ENCODE measurements at regions not wholly inside any gene's neighbourhood (a gene's known extent, or its start where the extent isn't known, plus 50 kb on each side); places are given as distances from the start of the nearest gene placed in this dataset.
A peak's percentile ranks its signal among the peaks of the same experiment; 100 is the strongest.

DNA sequence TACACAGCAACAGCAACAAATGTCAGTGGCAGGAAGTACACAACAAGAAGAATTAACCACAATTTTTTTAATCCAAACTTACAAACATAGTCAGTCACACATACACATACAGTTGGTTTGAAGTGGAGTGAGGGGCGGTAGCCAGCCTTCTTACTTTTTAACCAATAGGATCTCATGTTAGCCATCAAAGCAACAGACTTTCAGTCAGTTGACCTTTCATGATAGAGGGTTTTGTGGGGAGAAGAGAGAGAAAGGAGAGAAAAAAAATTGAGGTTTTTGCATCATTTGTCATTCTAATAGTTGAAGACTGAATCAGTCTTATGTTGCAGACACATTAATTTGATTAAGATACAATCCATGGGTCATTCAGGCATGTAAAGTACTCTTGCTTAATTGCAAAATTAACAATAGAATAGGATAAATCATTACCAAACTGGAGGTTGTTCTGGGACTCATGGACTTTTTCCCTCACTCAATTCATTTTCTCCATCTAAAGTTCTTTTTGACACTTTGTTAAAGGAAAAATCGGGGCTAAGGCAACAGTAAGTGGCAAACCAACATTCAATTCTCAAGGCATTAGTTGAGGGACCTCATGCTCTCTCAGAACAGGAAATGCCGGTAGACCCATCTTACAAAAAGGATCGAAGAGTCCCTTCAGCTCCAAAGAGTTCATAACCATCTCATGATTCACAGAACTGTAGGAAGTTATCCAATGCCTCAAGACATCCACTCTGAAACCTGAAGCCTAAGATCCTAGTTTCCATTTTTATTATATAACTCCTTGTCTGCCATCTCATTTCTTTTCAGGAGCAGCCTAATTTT, 159.5 kb upstream of the LPP start:
- peaks cover 59% of the 10 kb centered on the region for H3K4me1 Mint-ChIP-seq (ENCODE audit: low read depth)
- peak overlapping the region; percentile 55 for H3K4me3 Mint-ChIP-seq
- H3K36me3 Mint-ChIP-seq (ENCODE audit: low read depth): peaks cover 23% of the 10 kb centered on the region
- H3K27me3 Mint-ChIP-seq (ENCODE audit: low read depth): peaks cover 5% of the 10 kb centered on the region
- peaks cover 17% of the 10 kb centered on the region for H3K9me3 Mint-ChIP-seq
- peak overlapping the region; percentile 67 for H3K27ac Mint-ChIP-seq

DNA sequence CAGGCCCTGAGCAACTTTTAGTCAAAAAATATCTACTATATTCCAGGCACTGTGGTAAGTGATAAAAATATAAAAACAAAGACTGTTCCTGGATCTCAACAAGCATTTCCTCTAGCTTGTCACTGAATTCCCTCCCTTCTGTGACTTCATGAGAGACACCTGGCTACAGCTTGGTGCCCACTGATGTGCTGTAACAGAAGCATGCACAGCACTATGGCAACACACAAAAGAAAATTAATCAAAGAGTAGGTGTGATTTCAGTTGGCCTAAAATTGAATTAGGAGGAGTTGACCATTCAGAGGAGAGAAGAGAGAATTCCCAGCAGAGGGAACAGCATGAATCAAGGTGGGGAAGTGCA, 158.9 kb upstream of the LPP start:
- Mint-ChIP-seq H3K36me3 (ENCODE audit: low read depth) (peaks cover 24% of the 10 kb centered on the region), H3K27me3 (ENCODE audit: low read depth) (peaks cover 5% of the 10 kb centered on the region), H3K4me1 (ENCODE audit: low read depth) (peaks cover 65% of the 10 kb centered on the region), H3K4me3 (no peak overlapping the region), H3K27ac (no peak overlapping the region), H3K9me3 (peaks cover 17% of the 10 kb centered on the region)

- Mint-ChIP-seq H3K4me3 (no peak overlapping the region), H3K27me3 (ENCODE audit: low read depth) (peaks cover 5% of the 10 kb centered on the region), H3K27ac (no peak overlapping the region), H3K9me3 (peaks cover 17% of the 10 kb centered on the region), H3K36me3 (ENCODE audit: low read depth) (peaks cover 24% of the 10 kb centered on the region), H3K4me1 (ENCODE audit: low read depth) (peaks cover 67% of the 10 kb centered on the region)
Observed at GRCh38 chr3:187995667-187996066, 158.3 kb upstream of the LPP start.

- Mint-ChIP-seq H3K4me3 (no peak overlapping the region), H3K9me3 (peaks cover 12% of the 10 kb centered on the region), H3K27ac (peak overlapping the region; percentile 8), H3K27me3 (ENCODE audit: low read depth) (no peaks in the 10 kb centered on the region), H3K4me1 (ENCODE audit: low read depth) (peaks cover 69% of the 10 kb centered on the region), H3K36me3 (ENCODE audit: low read depth) (peaks cover 20% of the 10 kb centered on the region)
Observed at GRCh38 chr3:187996609-187997008, 157.3 kb upstream of the LPP start.

- Mint-ChIP-seq H3K27ac (no peak overlapping the region), H3K36me3 (ENCODE audit: low read depth) (peaks cover 21% of the 10 kb centered on the region), H3K4me3 (no peak overlapping the region), H3K9me3 (peaks cover 8% of the 10 kb centered on the region), H3K4me1 (ENCODE audit: low read depth) (peaks cover 75% of the 10 kb centered on the region), H3K27me3 (ENCODE audit: low read depth) (no peaks in the 10 kb centered on the region)
Observed at GRCh38 chr3:187997490-187997889, 156.5 kb upstream of the LPP start.

- peaks cover 18% of the 10 kb centered on the region for H3K36me3 Mint-ChIP-seq (ENCODE audit: low read depth)
- peaks cover 8% of the 10 kb centered on the region for H3K9me3 Mint-ChIP-seq
- peaks cover 77% of the 10 kb centered on the region for H3K4me1 Mint-ChIP-seq (ENCODE audit: low read depth)
- no peak overlapping the region for H3K4me3 Mint-ChIP-seq
- H3K27ac Mint-ChIP-seq: no peak overlapping the region
- no peaks in the 10 kb centered on the region for H3K27me3 Mint-ChIP-seq (ENCODE audit: low read depth)
Observed at GRCh38 chr3:187997946-187998561, 155.9 kb upstream of the LPP start.

- H3K27me3 Mint-ChIP-seq (ENCODE audit: low read depth): no peaks in the 10 kb centered on the region
- no peak overlapping the region for H3K4me3 Mint-ChIP-seq
- H3K27ac Mint-ChIP-seq: peak overlapping the region; percentile 35
- H3K9me3 Mint-ChIP-seq: peaks cover 8% of the 10 kb centered on the region
- peaks cover 79% of the 10 kb centered on the region for H3K4me1 Mint-ChIP-seq (ENCODE audit: low read depth)
- H3K36me3 Mint-ChIP-seq (ENCODE audit: low read depth): peaks cover 19% of the 10 kb centered on the region
Observed at GRCh38 chr3:187998611-187999010, 155.3 kb upstream of the LPP start.

GRCh38 chr3:187999821-188000220, 154.1 kb upstream of the LPP start:
- H3K4me1 Mint-ChIP-seq (ENCODE audit: low read depth): peaks cover 69% of the 10 kb centered on the region

GRCh38 chr3:188000361-188000861, 153.5 kb upstream of the LPP start:
- H3K27me3 Mint-ChIP-seq (ENCODE audit: low read depth): no peaks in the 10 kb centered on the region

More at GRCh38 chr3:187999821-188000220, 154.1 kb upstream of the LPP start:
- Mint-ChIP-seq H3K27me3 (ENCODE audit: low read depth) (no peaks in the 10 kb centered on the region), H3K9me3 (peaks cover 3% of the 10 kb centered on the region), H3K27ac (peak overlapping the region; percentile 92), H3K4me3 (peak overlapping the region; percentile 65), H3K36me3 (ENCODE audit: low read depth) (peaks cover 16% of the 10 kb centered on the region)

DNA sequence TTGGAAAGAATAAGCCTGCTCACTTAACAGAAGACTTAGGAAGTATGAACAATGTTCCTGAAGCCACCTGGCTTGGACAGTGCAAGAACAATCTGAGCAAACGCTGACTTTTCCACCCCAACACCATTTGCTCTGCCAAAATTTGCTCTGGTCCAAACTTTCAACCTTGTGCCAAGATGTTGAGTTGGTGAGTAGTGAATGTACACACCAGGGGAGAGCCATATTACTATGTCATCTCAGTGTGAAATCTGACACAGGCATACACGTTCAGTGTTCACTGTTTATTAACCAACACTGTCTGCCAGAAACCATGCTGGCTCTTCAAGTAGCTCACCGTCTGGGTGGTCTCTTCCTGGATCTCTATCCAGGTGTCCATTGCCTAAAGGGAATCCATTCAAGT, 152.9 kb upstream of the LPP start:
- H3K27me3 Mint-ChIP-seq (ENCODE audit: low read depth): no peaks in the 10 kb centered on the region
- H3K4me3 Mint-ChIP-seq: no peak overlapping the region
- peak overlapping the region; percentile 92 for H3K27ac Mint-ChIP-seq
- peaks cover 13% of the 10 kb centered on the region for H3K36me3 Mint-ChIP-seq (ENCODE audit: low read depth)
- peaks cover 3% of the 10 kb centered on the region for H3K9me3 Mint-ChIP-seq
- H3K4me1 Mint-ChIP-seq (ENCODE audit: low read depth): peaks cover 63% of the 10 kb centered on the region

More at GRCh38 chr3:188000361-188000861, 153.5 kb upstream of the LPP start:
- Mint-ChIP-seq H3K27ac (peak overlapping the region; percentile 92), H3K4me3 (peak overlapping the region; percentile 65), H3K36me3 (ENCODE audit: low read depth) (peaks cover 13% of the 10 kb centered on the region), H3K4me1 (ENCODE audit: low read depth) (peaks cover 65% of the 10 kb centered on the region), H3K9me3 (peaks cover 3% of the 10 kb centered on the region)

- H3K36me3 Mint-ChIP-seq (ENCODE audit: low read depth): peaks cover 10% of the 10 kb centered on the region
- H3K4me1 Mint-ChIP-seq (ENCODE audit: low read depth): peaks cover 63% of the 10 kb centered on the region
- peaks cover 3% of the 10 kb centered on the region for H3K9me3 Mint-ChIP-seq
- H3K4me3 Mint-ChIP-seq: no peak overlapping the region
- no peak overlapping the region for H3K27ac Mint-ChIP-seq
- H3K27me3 Mint-ChIP-seq (ENCODE audit: low read depth): no peaks in the 10 kb centered on the region
Observed at GRCh38 chr3:188001926-188002325, 152.0 kb upstream of the LPP start.

- Mint-ChIP-seq H3K4me3 (no peak overlapping the region), H3K4me1 (ENCODE audit: low read depth) (peaks cover 67% of the 10 kb centered on the region), H3K27ac (no peak overlapping the region), H3K36me3 (ENCODE audit: low read depth) (peaks cover 10% of the 10 kb centered on the region), H3K27me3 (ENCODE audit: low read depth) (no peaks in the 10 kb centered on the region), H3K9me3 (peaks cover 3% of the 10 kb centered on the region)
Observed at GRCh38 chr3:188002626-188003138, 151.3 kb upstream of the LPP start.

DNA sequence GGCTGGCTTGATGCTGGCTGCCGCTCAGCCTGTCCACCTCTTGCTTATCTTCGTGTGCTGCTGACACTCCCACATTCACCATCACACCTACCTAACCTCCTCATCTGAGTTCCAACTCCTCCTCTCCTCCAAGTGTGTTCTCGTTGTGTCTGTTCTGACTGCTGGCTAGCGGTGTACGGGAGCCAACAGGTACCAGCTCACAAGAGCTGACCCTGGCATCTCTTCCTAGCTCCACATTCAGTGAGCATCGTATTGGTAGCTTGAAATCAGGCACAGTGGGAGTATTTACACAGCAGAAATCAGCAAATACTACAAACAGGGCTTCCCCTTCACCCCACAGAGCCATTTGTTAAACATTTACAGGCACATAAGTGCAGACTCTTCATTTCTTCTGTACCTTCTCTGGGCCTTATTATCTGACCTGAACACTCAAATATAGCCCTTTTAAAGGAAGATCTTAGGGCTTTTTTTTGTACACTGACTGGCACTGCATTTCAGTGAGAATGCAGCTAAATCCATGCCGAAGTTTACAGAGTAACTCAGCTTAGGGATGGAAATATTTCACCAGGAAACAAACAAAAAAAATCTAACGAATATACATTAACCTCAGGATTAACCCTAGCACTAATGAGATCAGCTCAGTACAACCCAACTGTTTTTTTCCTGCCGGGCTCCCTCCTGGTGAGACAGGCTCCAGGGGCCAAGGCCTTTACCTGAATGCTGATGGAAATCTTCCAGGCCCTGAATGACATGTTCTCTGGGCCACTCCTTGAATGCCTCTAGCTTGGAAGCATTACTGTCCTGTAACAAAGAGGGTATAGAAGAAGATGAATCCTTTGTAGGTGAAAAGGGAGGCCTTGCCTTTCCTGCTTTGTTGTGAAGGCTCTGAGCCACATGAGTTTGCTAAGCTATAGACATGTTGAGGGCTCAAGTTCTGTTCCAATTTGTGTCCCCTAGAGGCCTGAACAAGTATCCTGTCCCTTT, 150.5 kb upstream of the LPP start:
- Mint-ChIP-seq H3K36me3 (ENCODE audit: low read depth) (peaks cover 13% of the 10 kb centered on the region), H3K4me1 (ENCODE audit: low read depth) (peaks cover 64% of the 10 kb centered on the region), H3K9me3 (peaks cover 3% of the 10 kb centered on the region), H3K4me3 (no peak overlapping the region), H3K27ac (peak overlapping the region; percentile 10), H3K27me3 (ENCODE audit: low read depth) (no peaks in the 10 kb centered on the region)
